ENCODE measurements at regions not wholly inside any gene's neighbourhood (a gene's known extent, or its start where the extent isn't known, plus 50 kb on each side); places are given as distances from the start of the nearest gene placed in this dataset.
A peak's percentile ranks its signal among the peaks of the same experiment; 100 is the strongest.
"Not testable (repeated sequence)": the region's sequence is repeated elsewhere in the genome, so short reads cannot be mapped to it uniquely, and the experiment has no call there.

- DNase-seq, result no peak
Measured at GRCh38 chr5:97489010-97489840, 306.2 kb upstream of the RIOK2 start.

DNA sequence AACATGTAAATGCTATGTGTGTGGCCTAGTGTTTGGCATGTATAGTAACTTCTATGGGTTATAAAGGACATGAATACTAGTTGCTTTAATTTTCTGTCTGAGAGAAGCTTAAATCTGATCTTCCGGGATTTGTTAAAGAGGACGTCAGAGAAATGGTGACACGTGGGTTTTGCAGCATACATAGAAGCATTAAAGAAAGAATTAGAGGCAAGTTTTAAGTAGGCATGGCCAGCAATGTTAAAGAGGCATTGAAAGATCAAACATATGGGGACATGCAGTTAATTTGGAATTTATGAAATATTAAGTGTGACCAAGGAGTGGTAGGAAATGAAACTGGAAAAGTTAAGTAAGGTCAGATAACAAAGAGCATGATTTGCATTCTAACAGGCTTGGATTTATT lies 311.4 kb upstream of the RIOK2 start:
- no peak for DNase-seq

DNA sequence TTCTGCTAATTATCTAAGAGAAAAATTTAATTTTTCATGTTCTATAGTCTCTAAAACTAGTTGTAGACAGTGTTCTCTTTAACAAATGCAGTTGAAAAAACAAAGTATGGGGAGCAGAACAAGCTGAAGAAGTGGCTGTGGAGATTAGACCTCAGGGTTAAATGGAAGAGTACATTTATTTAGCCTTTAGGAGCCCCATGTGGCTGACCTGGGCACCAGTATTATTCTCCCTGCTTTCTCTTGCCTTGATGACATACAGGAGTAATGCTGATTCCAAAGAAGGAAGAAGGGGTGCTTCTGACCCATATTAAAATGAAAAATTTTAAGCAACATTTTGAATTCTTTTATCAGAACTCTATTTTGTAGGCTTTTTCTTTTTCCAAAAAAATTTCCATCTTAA lies 312.3 kb upstream of the RIOK2 start:
- DNase-seq, result no peak

DNA sequence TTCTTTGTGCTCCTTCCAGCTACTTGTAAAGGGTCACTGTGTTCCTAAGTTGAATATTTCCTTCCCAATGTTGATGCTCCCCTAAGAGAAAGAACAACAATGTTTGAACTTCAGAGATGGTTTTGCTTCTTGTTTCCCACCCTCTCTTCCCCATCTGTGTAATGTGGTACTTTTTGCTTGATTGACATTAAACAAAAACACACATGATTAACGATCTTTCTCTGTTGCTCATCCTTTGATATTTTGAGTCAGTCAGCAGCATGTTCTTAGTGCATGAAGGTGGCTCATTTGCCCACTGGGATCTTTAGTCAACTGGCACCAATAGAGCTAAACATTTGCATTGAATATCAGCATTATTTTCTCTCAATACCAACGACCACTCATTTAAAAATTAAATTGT lies 313.0 kb upstream of the RIOK2 start:
- no peak for DNase-seq

DNA sequence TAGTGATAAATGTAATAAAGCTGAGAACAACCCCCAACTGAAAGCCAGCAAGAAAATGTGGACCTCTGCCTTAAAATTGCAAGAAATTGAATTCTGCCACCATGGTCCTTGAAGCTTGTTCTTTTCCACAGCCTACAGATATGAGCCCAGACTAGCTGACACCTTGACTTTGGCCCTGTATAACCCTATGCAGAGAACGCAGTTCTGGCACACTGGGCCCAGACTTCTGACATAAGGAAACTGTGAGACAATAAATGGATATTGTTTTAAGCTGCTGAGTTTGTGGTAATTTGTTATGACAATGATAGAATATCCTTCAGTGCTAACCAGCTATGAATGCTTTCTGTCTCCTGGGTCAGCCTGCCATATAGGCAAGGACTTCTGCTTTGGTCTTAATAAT lies 315.6 kb upstream of the RIOK2 start:
- no peak for DNase-seq

- DNase-seq, result no peak
Measured at GRCh38 chr5:97499605-97500004, 316.6 kb upstream of the RIOK2 start.

DNA sequence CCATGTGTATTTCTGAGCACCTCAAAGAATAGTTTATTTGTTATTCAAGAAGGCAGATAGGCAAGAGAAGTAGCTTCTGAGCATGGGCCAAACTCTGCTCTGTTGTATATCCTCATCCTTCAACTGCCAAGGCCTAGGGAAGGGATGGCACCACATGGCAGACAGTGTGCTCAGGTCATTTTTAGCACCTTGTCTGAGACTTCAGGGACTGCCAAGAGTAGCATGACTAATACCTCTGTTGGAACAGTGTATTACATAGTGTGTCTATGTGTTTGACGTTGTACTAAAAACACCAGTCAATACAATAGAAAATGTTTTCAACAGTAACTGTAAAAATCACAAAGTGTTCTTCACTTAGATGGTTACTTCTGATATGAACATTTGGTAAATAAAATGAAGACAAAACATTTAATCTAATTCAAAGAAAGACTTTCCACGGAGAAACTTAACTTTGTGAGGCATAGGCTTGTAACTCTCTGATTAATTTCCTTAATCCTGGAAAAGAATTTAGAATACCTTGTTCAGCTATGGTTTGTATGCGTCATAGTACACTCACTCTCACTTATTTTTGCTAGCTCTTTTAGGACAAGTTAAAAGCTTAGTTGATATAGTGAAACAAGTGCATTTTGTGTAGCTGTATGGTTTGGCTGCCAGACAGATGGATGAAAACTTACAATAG lies 318.4 kb upstream of the RIOK2 start:
- DNase-seq, result no peak

DNA sequence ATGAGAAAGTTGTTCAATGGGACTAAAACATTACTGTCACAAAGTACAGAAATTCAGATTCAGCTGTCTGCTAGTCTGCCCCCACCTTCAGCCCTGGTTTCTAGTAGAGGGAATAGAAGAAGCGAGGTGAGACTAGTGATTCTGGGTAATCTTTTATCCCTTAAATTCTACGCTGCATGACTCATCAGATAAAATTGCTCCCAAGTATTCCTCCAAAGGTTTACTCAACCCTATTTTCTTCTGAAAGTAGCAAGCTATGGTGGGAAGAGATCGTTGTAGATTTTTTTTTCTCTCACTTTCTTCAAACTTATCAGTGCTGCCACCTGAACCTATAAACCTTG lies 318.9 kb upstream of the RIOK2 start:
- DNase-seq, result peak; percentile 10

GRCh38 chr5:97508864-97509263 lies 325.8 kb upstream of the RIOK2 start:
- no peak for DNase-seq

GRCh38 chr5:97519565-97519964 lies 336.5 kb upstream of the RIOK2 start:
- not testable (repeated sequence) for DNase-seq

DNA sequence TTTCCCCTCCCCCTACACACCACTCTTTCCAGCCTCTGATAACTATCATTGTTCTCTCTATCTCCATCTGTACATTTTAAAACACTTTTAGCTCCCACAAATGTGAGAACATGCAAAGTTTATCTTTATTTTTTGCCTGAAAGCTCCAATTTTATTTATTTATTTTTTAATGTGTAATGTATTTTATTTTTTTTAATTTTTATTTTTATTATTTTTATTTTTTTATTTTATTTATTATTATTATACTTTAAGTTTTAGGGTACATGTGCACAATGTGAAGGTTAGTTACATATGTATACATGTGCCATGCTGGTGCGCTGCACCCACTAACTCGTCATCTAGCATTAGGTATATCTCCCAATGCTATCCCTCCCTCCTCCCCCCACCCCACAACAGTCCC lies 340.3 kb upstream of the RIOK2 start:
- not testable (repeated sequence) for DNase-seq

GRCh38 chr5:97525780-97526179 lies 342.7 kb upstream of the RIOK2 start:
- no peak for DNase-seq

DNA sequence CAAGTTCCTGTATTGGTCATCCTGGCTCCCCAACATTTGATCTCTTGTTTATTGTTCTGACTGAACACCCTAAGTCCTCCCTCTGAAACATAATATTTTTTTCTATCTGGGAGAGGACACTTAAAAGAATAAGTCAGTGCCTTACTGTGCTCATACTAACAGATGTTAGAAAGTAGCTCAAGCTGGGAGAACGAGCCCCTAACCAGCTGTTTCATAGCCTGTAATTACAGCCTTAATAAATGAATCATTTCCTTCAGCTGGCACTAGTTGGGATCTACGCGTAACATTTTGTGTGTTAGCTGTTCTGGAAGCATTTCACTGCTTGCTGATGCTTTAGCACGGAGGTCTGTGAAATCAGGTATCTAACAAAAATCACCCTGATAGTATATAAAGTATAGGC lies 345.9 kb upstream of the RIOK2 start:
- peak; percentile 76 for DNase-seq

DNA sequence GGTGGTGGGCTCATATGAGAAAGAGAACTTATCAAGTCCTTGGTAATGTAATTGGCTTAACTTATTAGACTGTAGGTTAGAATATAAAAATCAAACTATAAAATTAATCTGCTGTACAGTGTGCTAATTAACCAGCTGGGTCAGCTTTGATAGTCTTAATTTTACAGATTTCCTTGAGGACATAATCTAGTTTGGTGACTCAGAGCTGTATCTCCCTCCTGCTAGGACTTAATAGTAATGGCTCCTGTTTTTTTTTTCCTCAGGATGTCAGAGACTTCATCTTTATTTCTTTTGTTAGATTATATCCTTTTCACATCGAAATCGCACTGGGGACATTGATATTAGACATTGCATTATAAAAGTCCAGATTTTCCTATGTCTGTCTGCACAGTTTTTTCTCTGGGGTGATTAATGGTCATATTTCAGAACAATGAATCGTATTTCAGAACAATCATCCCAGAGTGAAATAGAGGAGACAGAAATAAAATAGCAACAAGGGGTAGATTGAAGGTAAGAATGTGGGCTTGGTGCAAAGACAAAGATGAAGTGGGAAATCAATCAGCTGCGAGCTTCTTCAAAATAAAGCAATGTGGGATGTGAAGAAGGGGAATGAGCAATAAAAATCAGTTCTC lies 346.4 kb upstream of the RIOK2 start:
- DNase-seq, result no peak

DNA sequence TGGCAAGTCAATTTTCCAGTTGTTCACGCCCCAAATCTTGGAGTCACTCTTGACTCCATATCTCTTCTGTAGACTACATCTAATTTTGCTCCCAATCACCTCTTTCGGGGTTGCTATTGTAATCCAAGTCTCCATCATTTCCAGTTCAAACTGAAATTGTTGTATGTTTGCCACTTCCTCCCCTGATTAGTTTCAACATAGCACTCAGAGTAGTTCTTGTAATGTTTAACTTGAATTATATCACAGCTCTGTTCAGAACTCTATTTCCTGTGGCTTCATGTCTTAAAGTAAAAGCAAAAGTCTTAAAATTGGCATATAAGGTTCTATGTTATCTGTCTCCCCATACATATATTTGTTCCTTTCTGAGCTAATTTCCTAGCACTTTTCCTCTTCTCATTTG lies 348.5 kb upstream of the RIOK2 start:
- no peak for DNase-seq

DNA sequence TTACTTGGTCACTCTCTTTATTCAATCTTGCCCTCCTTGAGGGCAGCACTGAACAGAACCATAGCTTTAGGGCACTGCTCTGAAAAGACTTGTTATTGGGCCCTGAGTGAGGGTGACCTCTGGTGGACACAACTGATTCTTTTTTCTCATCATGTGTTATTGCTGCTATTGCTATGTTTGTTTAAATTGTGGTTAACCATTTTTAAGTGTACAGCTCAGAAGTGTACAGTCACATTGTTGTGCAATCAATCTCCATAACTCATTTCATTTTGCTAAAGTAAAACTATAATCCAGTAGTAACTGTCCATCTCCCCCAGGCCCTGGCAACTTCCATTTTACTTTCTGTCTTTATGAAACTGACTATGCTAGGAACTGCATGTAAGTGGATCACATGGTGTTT lies 351.1 kb upstream of the RIOK2 start:
- peak; percentile 85 for DNase-seq

DNA sequence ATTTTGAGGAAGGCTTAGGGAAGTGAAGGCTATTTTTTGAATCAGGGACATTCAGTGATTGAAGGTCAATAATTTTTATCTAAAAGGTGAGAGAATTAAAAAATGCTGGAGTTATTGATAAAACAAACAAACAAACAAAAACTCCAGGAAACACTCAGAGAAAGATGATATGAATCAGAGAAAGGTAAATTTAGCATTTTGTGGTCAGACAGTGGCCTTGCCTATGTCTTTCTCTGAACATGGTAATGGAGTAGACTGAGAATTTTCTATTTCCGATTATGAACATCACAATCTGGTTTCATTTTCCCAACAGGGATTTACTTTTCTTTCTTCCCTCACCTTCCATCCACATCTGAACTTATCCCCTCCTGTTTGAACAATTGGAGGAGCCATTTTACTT lies 353.6 kb upstream of the RIOK2 start:
- DNase-seq, result no peak

- DNase-seq, result no peak
Measured at GRCh38 chr5:97538912-97539311, 355.9 kb upstream of the RIOK2 start.

GRCh38 chr5:97541864-97542263 lies 358.8 kb upstream of the RIOK2 start:
- DNase-seq, result no peak

- DNase-seq, result no peak
Measured at GRCh38 chr5:97542469-97542868, 359.4 kb upstream of the RIOK2 start.

DNA sequence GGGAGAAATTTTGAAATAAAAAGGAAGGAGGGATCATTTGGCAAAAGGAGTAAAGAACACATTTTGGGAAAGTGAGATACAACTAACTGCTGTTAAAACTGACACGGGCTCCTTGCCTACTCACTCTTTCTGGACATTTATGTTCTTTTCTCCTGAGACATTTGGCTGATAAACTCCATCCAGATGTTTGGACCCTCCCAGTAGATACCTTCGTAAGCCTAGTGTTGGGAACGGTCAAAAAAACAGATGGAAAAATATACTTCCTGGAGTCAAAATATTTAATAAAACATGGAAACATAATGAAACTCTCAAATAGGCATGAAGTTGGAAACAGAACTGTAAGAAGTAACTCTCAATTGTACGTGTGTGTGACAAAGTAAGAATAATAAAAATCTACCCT lies 360.1 kb upstream of the RIOK2 start:
- no peak for DNase-seq

DNA sequence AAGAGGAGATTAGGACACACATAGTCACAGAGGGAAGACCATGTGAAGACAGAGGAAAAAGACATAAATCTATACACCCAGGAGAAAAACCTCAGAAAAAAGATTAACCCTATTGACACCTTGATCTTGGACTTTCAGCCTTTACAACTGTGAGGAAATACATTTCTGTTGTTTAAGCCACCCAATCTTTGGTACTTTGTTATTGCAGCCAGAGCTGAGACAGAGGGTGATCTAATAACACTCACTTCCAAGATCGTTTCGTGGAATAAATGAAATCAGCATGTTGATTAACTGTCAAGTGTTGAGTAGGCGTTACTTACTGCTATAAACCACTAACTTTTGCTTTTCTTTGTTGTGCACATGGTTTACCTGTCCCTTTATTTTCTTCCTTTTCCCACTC lies 361.2 kb upstream of the RIOK2 start:
- DNase-seq, result no peak

DNA sequence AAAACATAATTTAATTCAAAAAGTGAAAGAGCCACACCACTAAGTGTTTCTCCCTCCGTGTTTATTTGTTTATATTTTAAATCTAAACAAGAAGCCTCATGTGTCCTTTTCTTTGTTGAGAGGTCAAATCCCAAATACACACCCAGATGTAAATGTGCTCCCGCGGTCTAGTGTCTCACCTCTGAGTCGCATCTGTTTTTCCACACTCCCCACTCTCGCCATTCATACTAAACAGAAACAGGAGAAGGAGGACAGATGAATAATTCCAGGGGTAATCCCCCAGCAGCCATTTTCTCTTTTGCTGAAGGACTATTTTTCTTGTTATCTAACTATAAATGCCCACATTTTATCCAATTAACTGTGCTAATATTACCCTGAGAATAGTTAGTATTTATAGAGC lies 361.6 kb upstream of the RIOK2 start:
- no peak for DNase-seq

- no peak for DNase-seq
Measured at GRCh38 chr5:97545446-97545845, 362.4 kb upstream of the RIOK2 start.

All from fibroblast of skin of abdomen (primary cell).